Transverse colon (tissue), 4 donors: ENCODE measurements at regions not wholly inside any gene's neighbourhood (a gene's known extent, or its start where the extent isn't known, plus 50 kb on each side); places are given as distances from the start of the nearest gene placed in this dataset.

Source experiments
- DNase-seq: peaks from one replicate; pipeline ENCODE4 v3.0.0-alpha.2; 2019
- H3K27ac ChIP-seq, 4 donors: fragments of 200-600 bp; sonication (generic); 2 replicates each; pipeline ENCODE4 v1.5.1; 2016 to 2018; ENCODE audit warnings: inconsistent platforms in 4 of 4
- H3K27me3 ChIP-seq: fragments of 200-600 bp; sonication (generic); 2 replicates; pipeline ENCODE4 v1.5.1; 2017; ENCODE audit warnings: inconsistent platforms
- H3K36me3 ChIP-seq, 4 donors: fragments of 200-600 bp; sonication (generic); 2 replicates each; pipeline ENCODE4 v1.5.1; 2017 to 2019; ENCODE audit warnings: inconsistent platforms in 4 of 4
- H3K4me1 ChIP-seq, 4 donors: fragments of 200-600 bp; sonication (generic); 2 replicates each; pipeline ENCODE4 v1.5.1; 2017 to 2020; ENCODE audit warnings: inconsistent platforms in 4 of 4
- H3K4me3 ChIP-seq, 4 donors: fragments of 200-600 bp; sonication (generic); 1 replicate in 1 of 4; 2 replicates in 3 of 4; pipeline versions ENCODE4 v1.5.1 to v1.6.1; 2017 to 2019; ENCODE audit warnings: inconsistent platforms in 4 of 4
- H3K9me3 ChIP-seq, 2 donors: fragments of 200-600 bp; sonication (generic); 2 replicates each; pipeline ENCODE4 v1.5.1; 2017 to 2019; ENCODE audit warnings: inconsistent platforms in 2 of 2
- CTCF ChIP-seq, 5 experiments: fragments of 200-600 bp in 3 of 5; fragments of 450-650 bp in 2 of 5; sonication (generic) in 3 of 5; IDR thresholded peaks; 1 replicate in 2 of 5; 2 replicates in 3 of 5; pipeline ENCODE4 v1.5.1; 2016 to 2017; ENCODE audit warnings: antibody characterized with exemption in 5 of 5, inconsistent platforms in 3 of 5, mild to moderate bottlenecking in 2 of 5, moderate library complexity in 1 of 5
- EP300 ChIP-seq: sonication (generic); formaldehyde crosslinking; IDR thresholded peaks from one replicate; pipeline ENCODE4 v1.6.1; 2017; ENCODE audit warnings: antibody characterized with exemption, low read depth
- POLR2A ChIP-seq: fragments of 450-650 bp; IDR thresholded peaks from one replicate; pipeline ENCODE4 v1.6.1; 2016; ENCODE audit warnings: antibody characterized with exemption, mild to moderate bottlenecking, moderate library complexity
- POLR2AphosphoS5 ChIP-seq, 3 donors: sonication (generic); formaldehyde crosslinking; IDR thresholded peaks; one replicate each; pipeline ENCODE4 v1.6.1; 2016; ENCODE audit warnings: antibody characterized with exemption in 3 of 3
- WGBS, 2 donors: methylation state at CpG; one replicate each; pipeline ENCODE4 v1.1.5; 2018; ENCODE audit warnings: low coverage in 1 of 2; 5-methylcytosine and 5-hydroxymethylcytosine counted together
- in situ Hi-C, 4 donors: fragments of 200-750 bp; cut with MboI; loops; one replicate each; pipeline versions ENCODE4 v1.15.0 to v1.15.1; 2017; ENCODE audit warnings: low sequenced_read_pairs in 3 of 4, low pct_ligation_motif_present in 1 of 4, low pct_unique_long_range_greater_than_20kb in 1 of 4
- intact Hi-C: fragments of 100-400 bp; cut with DNase I; formaldehyde crosslinking; loops from one replicate; pipeline ENCODE4 v1.15.1; 2023; ENCODE audit warnings: low total_unique reads

- Histone ChIP-seq H3K4me3 (no peak overlapping the region), H3K27me3 (no peaks in the 10 kb centered on the region), H3K4me1 (no peaks in the 10 kb centered on the region), H3K27ac (no peak overlapping the region), H3K36me3 (no peaks in the 10 kb centered on the region), H3K9me3 (no peaks in the 10 kb centered on the region)
- intact Hi-C loops: no loop called here
- WGBS, 2 donors: 67 to 83% methylated on average over 2 to 6 of the region's 6 CpGs
- TF ChIP-seq CTCF (IDR thresholded peaks at IDR 0.05): no peak
- TF ChIP-seq POLR2A: no peak
- no peak for TF ChIP-seq POLR2AphosphoS5 (IDR thresholded peaks at IDR 0.05)
- DNase-seq: no peak
- in situ Hi-C loops: no loop called here
Observed at GRCh38 chr16:26838931-26839330, 227.8 kb upstream of the C16orf82 start.

- no peak overlapping the region for H3K27ac ChIP-seq
- H3K36me3 ChIP-seq: no peaks in the 10 kb centered on the region
- no peak for DNase-seq
- in situ Hi-C loops: no loop called here
- intact Hi-C loops: no loop called here
- 60 to 82% methylated on average over 1 to 7 of the region's 7 CpGs for WGBS, 2 donors
- no peak overlapping the region for H3K4me3 ChIP-seq
- no peaks in the 10 kb centered on the region for H3K27me3 ChIP-seq
- no peaks in the 10 kb centered on the region for H3K4me1 ChIP-seq
- no peak for TF ChIP-seq CTCF (IDR thresholded peaks at IDR 0.05)
- TF ChIP-seq POLR2AphosphoS5 (IDR thresholded peaks at IDR 0.05): no peak
- no peak for TF ChIP-seq POLR2A
- TF ChIP-seq EP300: no peak
- no peaks in the 10 kb centered on the region for H3K9me3 ChIP-seq
Observed at GRCh38 chr16:26840691-26841090, 226.0 kb upstream of the C16orf82 start.

- intact Hi-C loops (no loop called here), in situ Hi-C loops (no loop called here)
- Histone ChIP-seq H3K4me3 (no peak overlapping the region), H3K36me3 (no peaks in the 10 kb centered on the region), H3K27ac (no peak overlapping the region), H3K27me3 (no peaks in the 10 kb centered on the region), H3K4me1 (no peaks in the 10 kb centered on the region), H3K9me3 (peaks cover 0 to 3% of the 10 kb centered on the region in 2 donors)
- TF ChIP-seq POLR2AphosphoS5 (IDR thresholded peaks at IDR 0.05): no peak
- TF ChIP-seq POLR2A: no peak
- TF ChIP-seq EP300: no peak
- no peak for TF ChIP-seq CTCF (IDR thresholded peaks at IDR 0.05)
- 40 to 75% methylated on average over 1 to 4 of the region's 4 CpGs for WGBS, 2 donors
- DNase-seq: no peak
Observed at GRCh38 chr16:26856271-26856670, 210.5 kb upstream of the C16orf82 start.

GRCh38 chr16:26856791-26857190 is 209.9 kb upstream of the C16orf82 start:
- Histone ChIP-seq H3K36me3 (no peaks in the 10 kb centered on the region), H3K4me1 (no peaks in the 10 kb centered on the region), H3K9me3 (peaks cover 0 to 3% of the 10 kb centered on the region in 2 donors), H3K4me3 (no peak overlapping the region), H3K27ac (no peak overlapping the region), H3K27me3 (no peaks in the 10 kb centered on the region)
- in situ Hi-C loops (no loop called here), intact Hi-C loops (no loop called here)
- TF ChIP-seq CTCF (IDR thresholded peaks at IDR 0.05) (no peak), POLR2A (no peak), EP300 (no peak), POLR2AphosphoS5 (IDR thresholded peaks at IDR 0.05) (no peak)
- 64 to 73% methylated on average over 2 to 5 of the region's 5 CpGs for WGBS, 2 donors
- no peak for DNase-seq
